Endothelial cell of umbilical vein (primary cell): ENCODE measurements at regions not wholly inside any gene's neighbourhood (a gene's known extent, or its start where the extent isn't known, plus 50 kb on each side); places are given as distances from the start of the nearest gene placed in this dataset.

ENCODE experiments used
- BruUV-seq: library from RNA; stranded (reverse); fragments of 400-500 nt; replicated peaks from 2 replicates; lab custom pipeline; 2021; lab: Mats Ljungman, UMichigan
- CTCF ChIA-PET: fragments of 300-600, 350-600 bp; sonication (Branson Sonifier 250); formaldehyde crosslinking; loops from one replicate; lab custom pipeline; 2021; ENCODE audit warnings: antibody characterized with exemption, inconsistent platforms; lab: Charles Lee
- POLR2A ChIA-PET: fragments of 300-600, 350-600 bp; sonication (Branson Sonifier 250); formaldehyde crosslinking; loops from one replicate; lab custom pipeline; 2021; ENCODE audit warnings: antibody characterized with exemption, inconsistent platforms; lab: Charles Lee
- DNase-seq: peaks from one replicate; pipeline ENCODE4 v3.0.0-alpha.2; 2011; ENCODE audit warnings: low read depth, low spot score
- FAIRE-seq: peaks from 2 replicates; lab custom pipeline; 2011; peaks lifted over from hg19 to GRCh38; lab: Jason Lieb, UNC
- H2AFZ ChIP-seq: 2 replicates; pipeline ENCODE4 v1.6.0; 2012; ENCODE audit warnings: low read depth, low read length, control low read depth, inconsistent platforms
- H3K27ac ChIP-seq: 2 replicates; pipeline ENCODE4 v1.5.1; 2011; ENCODE audit warnings: low read depth, mild to moderate bottlenecking, control low read depth, low read length, moderate library complexity; ENCODE audit not compliant: insufficient read depth
- H3K27me3 ChIP-seq, 2 experiments: 2 replicates each; pipeline versions ENCODE4 v1.6.0 to v1.6.1; 2011; ENCODE audit warnings: low read length in 2 of 2, mixed read lengths in 1 of 2; ENCODE audit not compliant: control insufficient read depth in 2 of 2, insufficient read depth in 2 of 2
- H3K36me3 ChIP-seq, 2 experiments: 2 replicates in 1 of 2; 3 replicates in 1 of 2; pipeline ENCODE4 v1.5.1; 2011; ENCODE audit warnings: low read length in 2 of 2, mild to moderate bottlenecking in 1 of 2, moderate library complexity in 1 of 2; ENCODE audit not compliant: control insufficient read depth in 2 of 2, insufficient read depth in 2 of 2; ENCODE audit errors: extremely low read depth in 1 of 2
- H3K4me1 ChIP-seq: 3 replicates; pipeline ENCODE4 v1.5.1; 2011; ENCODE audit warnings: mild to moderate bottlenecking, low read length; ENCODE audit not compliant: control insufficient read depth, insufficient read depth; ENCODE audit errors: extremely low read depth
- H3K4me2 ChIP-seq: 2 replicates; pipeline ENCODE4 v1.6.1; 2011; ENCODE audit warnings: low read length, control low read depth, mixed read lengths; ENCODE audit not compliant: insufficient read depth
- H3K4me3 ChIP-seq, 3 experiments: fragments of 200-600 bp in 1 of 3; sonication (generic), shearing (Covaris generic) in 1 of 3; replicated peaks in 1 of 3; 2 replicates each; pipeline ENCODE4 v1.5.1; 2011 to 2016; ENCODE audit warnings: control low read depth in 3 of 3, low read length in 3 of 3, mild to moderate bottlenecking in 2 of 3, inconsistent platforms in 1 of 3, low read depth in 1 of 3, moderate library complexity in 1 of 3; ENCODE audit not compliant: insufficient read depth in 1 of 3
- H3K79me2 ChIP-seq: 2 replicates; pipeline ENCODE4 v1.6.0; 2012; ENCODE audit warnings: low read length, inconsistent platforms; ENCODE audit not compliant: control insufficient read depth, insufficient read depth
- H3K9ac ChIP-seq: replicated peaks from 2 replicates; pipeline ENCODE3; 2011; ENCODE audit warnings: low read length, control low read depth; ENCODE audit not compliant: insufficient read depth; ENCODE audit errors: extremely low read depth
- H3K9me1 ChIP-seq: replicated peaks from 3 replicates; pipeline ENCODE4 v1.6.0; 2011; ENCODE audit warnings: mild to moderate bottlenecking, low read length; ENCODE audit not compliant: control insufficient read depth, insufficient read depth; ENCODE audit errors: extremely low read depth
- H3K9me3 ChIP-seq: replicated peaks from 2 replicates; pipeline ENCODE4 v1.5.1; 2012; ENCODE audit warnings: low read length, inconsistent platforms; ENCODE audit not compliant: control insufficient read depth, insufficient read depth
- H4K20me1 ChIP-seq: replicated peaks from 2 replicates; pipeline ENCODE3; 2011; ENCODE audit warnings: mild to moderate bottlenecking, low read length; ENCODE audit not compliant: control insufficient read depth, insufficient read depth; ENCODE audit errors: extremely low read depth
- CTCF ChIP-seq, 2 donors: IDR thresholded peaks; 1 replicate in 1 of 2; 2 replicates in 1 of 2; pipeline ENCODE4 v1.5.1; 2011; ENCODE audit warnings: low read length in 2 of 2, mild to moderate bottlenecking in 2 of 2, moderate library complexity in 2 of 2, control low read depth in 1 of 2, inconsistent platforms in 1 of 2, low read depth in 1 of 2; ENCODE audit not compliant: insufficient read depth in 1 of 2; ENCODE audit errors: extremely low read depth in 1 of 2
- FOS ChIP-seq: IDR thresholded peaks from 2 replicates; pipeline ENCODE4 v1.6.1; 2011; ENCODE audit warnings: mild to moderate bottlenecking, low read length, moderate library complexity, borderline replicate concordance; ENCODE audit not compliant: insufficient read depth
- JUN ChIP-seq: IDR thresholded peaks from 2 replicates; pipeline ENCODE4 v1.6.1; 2011; ENCODE audit warnings: borderline replicate concordance, low read depth; ENCODE audit not compliant: insufficient read length, insufficient read depth
- MAX ChIP-seq: IDR thresholded peaks from 2 replicates; pipeline ENCODE4 v1.6.1; 2011; ENCODE audit not compliant: insufficient read depth, insufficient read length
- MYC ChIP-seq: IDR thresholded peaks from one replicate; pipeline ENCODE4 v1.6.1; 2011; ENCODE audit warnings: mild to moderate bottlenecking, low read depth, low read length
- POLR2A ChIP-seq: IDR thresholded peaks from 2 replicates; pipeline ENCODE4 v1.6.1; 2012; ENCODE audit warnings: low read depth, mild to moderate bottlenecking, control low read depth, low read length
- POLR2AphosphoS5 ChIP-seq: IDR thresholded peaks from 2 replicates; pipeline ENCODE4 v1.6.1; 2012; ENCODE audit warnings: low read depth, mild to moderate bottlenecking, control low read depth, low read length, moderate library complexity; ENCODE audit not compliant: insufficient read depth
- dilution Hi-C: fragments of 300-500 bp; cut with MboI; formaldehyde crosslinking; loops from one replicate; pipeline ENCODE4 v1.15.0; 2019; ENCODE audit warnings: low sequenced_read_pairs; ENCODE audit not compliant: extremely low pct_ligation_motif_present
- intact Hi-C: fragments of 100-400 bp; cut with micrococcal nuclease; formaldehyde crosslinking; loops from one replicate; pipeline ENCODE4 v1.10.0; 2022

DNA sequence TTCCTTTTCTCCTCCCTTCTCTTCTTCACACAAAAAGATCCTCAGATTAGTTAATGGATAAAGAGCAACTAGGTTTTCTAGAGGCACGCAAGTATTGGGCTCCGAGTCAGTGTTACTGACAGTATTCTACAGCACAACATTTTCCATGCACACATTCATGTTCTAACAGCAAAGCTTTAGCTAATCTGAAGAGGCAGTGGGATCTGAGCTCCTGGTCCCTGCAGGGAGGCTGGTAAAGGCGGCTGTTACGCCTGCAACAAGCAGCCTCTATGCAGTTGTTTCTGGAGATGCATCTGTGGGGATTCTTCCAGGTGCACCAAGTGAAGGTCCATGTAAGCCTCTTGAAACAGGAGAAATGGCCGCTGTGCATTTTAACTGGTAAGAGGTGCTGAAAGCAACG lies 143.8 kb downstream of the EFNB2 start:
- DNase-seq (no peak), FAIRE-seq (no peak)
- Histone ChIP-seq H3K4me2 (no peak overlapping the region), H3K27ac (no peak overlapping the region), H3K4me1 (no peaks in the 10 kb centered on the region), H3K36me3 (no peaks in the 10 kb centered on the region), H3K27me3 (peaks cover 0 to 1% of the 10 kb centered on the region in 2 experiments), H2AFZ (no peak overlapping the region), H3K79me2 (no peaks in the 10 kb centered on the region), H3K9me1 (no peaks in the 10 kb centered on the region), H4K20me1 (no peaks in the 10 kb centered on the region), H3K9ac (no peak overlapping the region), H3K9me3 (no peaks in the 10 kb centered on the region), H3K4me3 (no peak overlapping the region)
- intact Hi-C loops: no loop called here
- ChIA-PET POLR2A (no interaction called here), CTCF (interaction anchor here (1.2 to 1.6 kb wide), 2 partner anchors 9 to 23 kb away, joined by 3 read pairs; no protein-coding TSS in a partner anchor)
- dilution Hi-C loops: no loop called here
- no TSS peak for BruUV-seq
- TF ChIP-seq MAX (no peak), CTCF (IDR thresholded peaks at IDR 0.05; ENCODE audit: extremely low read depth in 1 of 2, insufficient read depth in 1 of 2, low read depth in 1 of 2, low read length in 2 of 2) (no peak)

GRCh38 chr13:106391271-106391670 lies 144.2 kb downstream of the EFNB2 start:
- no peak overlapping the region for H2AFZ ChIP-seq
- FAIRE-seq (no peak), DNase-seq (no peak)
- ChIA-PET POLR2A (no interaction called here), CTCF (interaction anchor here (1.2 to 1.6 kb wide), 2 partner anchors 9 to 24 kb away, joined by 3 read pairs; no protein-coding TSS in a partner anchor)
- no peaks in the 10 kb centered on the region for H3K9me1 ChIP-seq
- H3K9ac ChIP-seq: no peak overlapping the region
- H3K9me3 ChIP-seq: no peaks in the 10 kb centered on the region
- dilution Hi-C loops: no loop called here
- no peaks in the 10 kb centered on the region for H3K4me1 ChIP-seq
- peaks cover 0 to 1% of the 10 kb centered on the region in 2 experiments for H3K27me3 ChIP-seq
- intact Hi-C loops: no loop called here
- no peak overlapping the region for H3K4me3 ChIP-seq
- TF ChIP-seq CTCF (IDR thresholded peaks at IDR 0.05; ENCODE audit: extremely low read depth in 1 of 2, insufficient read depth in 1 of 2, low read depth in 1 of 2, low read length in 2 of 2) (no peak), MAX (no peak), POLR2A (no peak), POLR2AphosphoS5 (no peak), JUN (no peak), FOS (no peak), MYC (no peak)
- H4K20me1 ChIP-seq: no peaks in the 10 kb centered on the region
- H3K36me3 ChIP-seq: no peaks in the 10 kb centered on the region
- no peaks in the 10 kb centered on the region for H3K79me2 ChIP-seq
- no peak overlapping the region for H3K4me2 ChIP-seq
- no peak overlapping the region for H3K27ac ChIP-seq
- no TSS peak for BruUV-seq
